ENCODE measurements at regions not wholly inside any gene's neighbourhood (a gene's known extent, or its start where the extent isn't known, plus 50 kb on each side); places are given as distances from the start of the nearest gene placed in this dataset.

DNA sequence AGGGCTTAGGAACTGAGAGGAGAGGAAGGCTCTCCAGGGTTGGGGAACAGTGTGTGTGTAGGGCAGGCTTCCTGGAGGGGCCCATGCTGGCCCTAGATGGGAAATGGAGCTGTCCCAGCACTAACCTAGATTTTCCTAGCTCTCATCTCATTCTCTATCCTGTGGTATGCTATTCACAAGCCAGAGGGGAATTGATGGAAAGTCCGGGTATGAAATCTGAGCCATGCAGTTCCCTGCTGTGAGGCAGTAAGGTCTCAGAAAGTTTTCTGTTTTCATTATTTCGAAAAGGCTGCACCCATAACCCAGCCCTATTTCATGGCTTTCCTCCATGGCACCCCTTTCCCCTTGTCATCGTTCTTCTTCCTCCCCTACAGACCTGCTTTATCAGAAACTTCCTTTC lies 220.3 kb downstream of the RPS24 start:
- Mint-ChIP-seq H3K36me3 (no peaks in the 10 kb centered on the region), H3K4me1 (peaks cover 2 to 23% (median 8%) of the 10 kb centered on the region in 7 donors), H3K27me3 (peaks cover 3 to 17% (median 6%) of the 10 kb centered on the region in 5 donors), H3K4me3 (no peak overlapping the region), H3K9me3 (no peaks in the 10 kb centered on the region), H3K27ac (no peak overlapping the region)
- Histone ChIP-seq H3K4me1 (ENCODE audit: control insufficient read depth in 2 of 2, insufficient read depth in 2 of 2, low read length in 2 of 2) (peaks cover 0 to 6% of the 10 kb centered on the region in 2 donors), H3K9me3 (ENCODE audit: control insufficient read depth in 2 of 3, low read length in 3 of 3) (no peaks in the 10 kb centered on the region), H3K4me3 (ENCODE audit: low read length) (no peak overlapping the region), H3K27me3 (ENCODE audit: control insufficient read depth in 2 of 2, insufficient read depth in 2 of 2, low read length in 2 of 2) (no peaks in the 10 kb centered on the region), H3K27ac (ENCODE audit: low read depth, low read length) (no peak overlapping the region), H3K36me3 (ENCODE audit: control insufficient read depth in 2 of 3, insufficient read depth in 3 of 3, low read length in 3 of 3) (no peaks in the 10 kb centered on the region)
- intact Hi-C loops (cut with micrococcal nuclease): no loop called here
- ChIA-PET CTCF (no interaction called here), POLR2A (no interaction called here)
- no peak for DNase-seq
- ATAC-seq: no peak

DNA sequence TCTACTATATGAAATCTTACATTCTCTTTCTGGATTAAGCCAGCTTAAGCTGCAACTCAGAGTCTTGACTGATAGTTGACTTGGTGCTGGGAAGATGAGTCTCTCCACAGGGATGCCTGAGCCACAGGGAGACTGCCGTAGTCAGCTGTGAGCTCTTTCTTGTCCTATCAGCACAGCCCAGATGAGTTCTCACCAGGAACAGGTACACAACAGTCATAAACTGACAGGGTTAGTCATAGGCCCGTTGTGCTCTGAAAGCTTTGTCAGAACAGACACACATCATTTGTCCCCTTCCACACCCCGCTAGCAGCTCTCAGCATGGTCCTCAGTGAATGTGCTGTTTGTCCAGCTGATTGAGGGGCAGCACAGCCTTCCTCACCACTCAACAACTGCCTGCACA lies 221.6 kb downstream of the RPS24 start:
- intact Hi-C loops (cut with micrococcal nuclease): no loop called here
- Mint-ChIP-seq H3K36me3 (no peaks in the 10 kb centered on the region), H3K27me3 (peaks cover 0 to 10% (median 0%) of the 10 kb centered on the region in 5 donors), H3K9me3 (no peaks in the 10 kb centered on the region), H3K4me1 (peaks cover 0 to 14% (median 4%) of the 10 kb centered on the region in 7 donors), H3K4me3 (no peak overlapping the region), H3K27ac (no peak overlapping the region)
- Histone ChIP-seq H3K4me3 (ENCODE audit: low read length) (no peak overlapping the region), H3K27ac (ENCODE audit: low read depth, low read length) (no peak overlapping the region), H3K9me3 (ENCODE audit: control insufficient read depth in 2 of 3, low read length in 3 of 3) (no peaks in the 10 kb centered on the region), H3K36me3 (ENCODE audit: control insufficient read depth in 2 of 3, insufficient read depth in 3 of 3, low read length in 3 of 3) (no peaks in the 10 kb centered on the region), H3K27me3 (ENCODE audit: control insufficient read depth in 2 of 2, insufficient read depth in 2 of 2, low read length in 2 of 2) (no peaks in the 10 kb centered on the region), H3K4me1 (ENCODE audit: control insufficient read depth in 2 of 2, insufficient read depth in 2 of 2, low read length in 2 of 2) (peaks cover 0 to 5% of the 10 kb centered on the region in 2 donors)
- ATAC-seq: no peak
- ChIA-PET CTCF (no interaction called here), POLR2A (no interaction called here)
- no peak for DNase-seq

DNA sequence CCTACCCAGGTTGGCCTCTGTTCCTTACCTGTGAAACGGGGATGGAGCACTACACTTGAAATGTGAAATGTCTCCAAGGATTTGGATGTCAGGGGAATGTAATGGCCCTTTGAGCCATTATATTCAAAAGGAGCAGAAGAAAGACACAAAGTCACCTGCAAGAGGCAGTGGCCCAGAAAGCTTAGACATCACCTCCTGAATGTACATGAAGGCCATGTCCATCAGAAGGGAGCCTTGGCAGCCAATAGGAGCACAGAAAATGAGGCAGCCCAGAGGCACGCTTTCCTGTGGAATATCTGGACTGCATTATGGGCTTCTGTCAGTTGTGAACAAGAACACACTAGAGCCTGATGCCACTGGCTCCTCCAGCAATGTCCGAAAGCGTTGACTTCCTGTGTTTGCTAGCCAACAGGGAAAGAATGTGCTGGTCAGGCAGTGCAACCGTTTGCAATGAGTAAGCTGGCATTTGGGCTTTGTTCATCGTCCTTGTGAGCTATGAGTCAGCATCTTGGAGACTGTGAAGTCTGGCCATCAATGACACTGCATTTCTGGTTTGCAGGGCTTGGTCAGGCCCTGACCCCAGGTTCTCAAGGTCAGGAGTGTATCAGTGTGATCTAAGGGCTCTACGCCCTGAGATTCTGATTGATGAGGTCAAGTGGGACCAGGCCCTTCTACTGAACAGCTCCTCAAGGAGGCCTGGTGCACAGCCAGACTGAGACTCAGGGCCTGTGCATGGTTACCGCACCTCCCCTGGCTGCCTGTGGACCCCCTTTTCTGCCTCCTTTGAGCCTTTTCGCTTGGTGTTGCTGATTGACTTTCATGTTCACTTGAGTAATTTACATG lies 222.4 kb downstream of the RPS24 start:
- H3K27ac ChIP-seq (ENCODE audit: low read depth, low read length): no peak overlapping the region
- DNase-seq (no peak), ATAC-seq (peak; percentile 85)
- H3K9me3 ChIP-seq (ENCODE audit: control insufficient read depth in 2 of 3, low read length in 3 of 3): no peaks in the 10 kb centered on the region
- Mint-ChIP-seq H3K27me3 (peaks cover 0 to 10% (median 0%) of the 10 kb centered on the region in 5 donors), H3K27ac (no peak overlapping the region), H3K9me3 (no peaks in the 10 kb centered on the region), H3K36me3 (no peaks in the 10 kb centered on the region), H3K4me1 (peaks cover 0 to 6% (median 0%) of the 10 kb centered on the region in 7 donors), H3K4me3 (no peak overlapping the region)
- ChIA-PET POLR2A (no interaction called here), CTCF (no interaction called here)
- H3K4me1 ChIP-seq (ENCODE audit: control insufficient read depth in 2 of 2, insufficient read depth in 2 of 2, low read length in 2 of 2): no peaks in the 10 kb centered on the region
- H3K27me3 ChIP-seq (ENCODE audit: control insufficient read depth in 2 of 2, insufficient read depth in 2 of 2, low read length in 2 of 2): no peaks in the 10 kb centered on the region
- H3K4me3 ChIP-seq (ENCODE audit: low read length): no peak overlapping the region
- H3K36me3 ChIP-seq (ENCODE audit: control insufficient read depth in 2 of 3, insufficient read depth in 3 of 3, low read length in 3 of 3): no peaks in the 10 kb centered on the region
- intact Hi-C loops (cut with micrococcal nuclease): no loop called here

DNA sequence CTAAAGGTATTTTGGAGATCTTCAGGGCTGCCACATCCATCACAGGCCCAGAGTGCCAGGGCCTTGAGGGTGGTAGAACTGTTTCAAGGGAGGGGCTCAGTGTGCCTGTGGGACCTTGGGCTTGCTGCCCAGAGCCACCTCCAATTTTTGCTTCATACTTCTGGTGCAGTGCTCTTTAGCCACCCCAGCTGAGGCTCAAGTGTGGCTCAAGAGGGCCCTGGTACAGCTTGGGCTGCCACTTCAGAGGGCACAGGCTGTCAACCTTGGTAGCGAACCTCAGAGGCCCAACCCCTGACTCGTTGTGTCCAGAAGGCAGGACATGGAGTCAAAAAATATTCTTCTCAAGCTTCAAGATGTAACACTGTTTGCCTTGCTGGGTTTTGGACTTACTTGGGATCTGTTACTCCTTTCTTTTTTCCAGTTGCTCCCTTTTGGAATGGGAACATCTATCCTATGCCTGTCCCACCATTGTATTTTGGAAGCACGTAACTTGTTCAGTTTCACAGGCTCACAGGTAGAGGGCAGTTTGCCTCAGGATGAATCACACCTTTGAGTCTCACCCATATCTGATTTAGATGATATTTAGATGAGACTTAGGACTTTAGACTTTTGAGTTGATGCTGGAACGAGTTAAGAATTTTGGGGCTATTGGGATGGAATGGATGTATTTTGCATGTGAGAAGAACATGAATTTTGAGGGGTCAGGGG lies 224.8 kb downstream of the RPS24 start:
- H3K4me3 Mint-ChIP-seq: no peak overlapping the region
- intact Hi-C loops (cut with micrococcal nuclease): loop anchor here in 1 of 2 donors (1.0 to 2.0 kb wide), 3 partner anchors 180 to 937 kb away; no protein-coding TSS in a partner anchor
- H3K27ac Mint-ChIP-seq: no peak overlapping the region
- no peaks in the 10 kb centered on the region for H3K36me3 ChIP-seq (ENCODE audit: control insufficient read depth in 2 of 3, insufficient read depth in 3 of 3, low read length in 3 of 3)
- H3K36me3 Mint-ChIP-seq: no peaks in the 10 kb centered on the region
- POLR2A ChIA-PET: no interaction called here
- H3K27me3 Mint-ChIP-seq: peaks cover 0 to 3% (median 0%) of the 10 kb centered on the region in 5 donors
- H3K4me1 ChIP-seq (ENCODE audit: control insufficient read depth in 2 of 2, insufficient read depth in 2 of 2, low read length in 2 of 2): no peaks in the 10 kb centered on the region
- ATAC-seq: no peak
- CTCF ChIA-PET: interaction anchor here (0.6 kb wide), 1 partner anchor 18 kb away, joined by 5 read pairs; no protein-coding TSS in a partner anchor
- H3K4me1 Mint-ChIP-seq: peaks cover 0 to 5% (median 0%) of the 10 kb centered on the region in 7 donors
- H3K4me3 ChIP-seq (ENCODE audit: low read length): no peak overlapping the region
- H3K9me3 ChIP-seq (ENCODE audit: control insufficient read depth in 2 of 3, low read length in 3 of 3): no peaks in the 10 kb centered on the region
- H3K27ac ChIP-seq (ENCODE audit: low read depth, low read length): no peak overlapping the region
- peak in 1 of 9 donors; percentile 12 for DNase-seq
- H3K9me3 Mint-ChIP-seq: no peaks in the 10 kb centered on the region
- no peaks in the 10 kb centered on the region for H3K27me3 ChIP-seq (ENCODE audit: control insufficient read depth in 2 of 2, insufficient read depth in 2 of 2, low read length in 2 of 2)

DNA sequence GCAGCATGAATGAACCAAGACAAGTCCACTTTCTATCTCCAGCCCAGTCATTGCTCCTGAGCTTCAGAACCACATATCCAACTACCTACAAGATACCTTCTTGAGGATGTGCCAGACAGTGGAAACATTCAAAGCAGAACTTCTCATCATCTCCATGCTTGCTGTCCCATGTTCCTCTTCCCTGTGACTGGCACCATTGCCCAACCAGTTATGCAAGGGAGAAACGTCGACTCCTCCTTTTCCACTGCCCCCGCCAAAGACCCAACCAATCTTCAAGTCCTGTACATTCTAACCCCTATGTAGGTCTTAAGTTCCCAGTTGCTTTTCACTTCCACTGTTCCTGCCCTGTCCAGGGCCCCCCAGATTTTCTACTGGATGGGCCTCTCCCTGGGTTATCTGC lies 225.7 kb downstream of the RPS24 start:
- no peaks in the 10 kb centered on the region for H3K36me3 Mint-ChIP-seq
- Histone ChIP-seq H3K27me3 (ENCODE audit: control insufficient read depth in 2 of 2, insufficient read depth in 2 of 2, low read length in 2 of 2) (no peaks in the 10 kb centered on the region), H3K9me3 (ENCODE audit: control insufficient read depth in 2 of 3, low read length in 3 of 3) (no peaks in the 10 kb centered on the region), H3K36me3 (ENCODE audit: control insufficient read depth in 2 of 3, insufficient read depth in 3 of 3, low read length in 3 of 3) (no peaks in the 10 kb centered on the region), H3K27ac (ENCODE audit: low read depth, low read length) (no peak overlapping the region), H3K4me1 (ENCODE audit: control insufficient read depth in 2 of 2, insufficient read depth in 2 of 2, low read length in 2 of 2) (no peaks in the 10 kb centered on the region), H3K4me3 (ENCODE audit: low read length) (no peak overlapping the region)
- ChIA-PET CTCF (interaction anchor here (0.6 to 1.1 kb wide), 2 partner anchors 17 to 40 kb away, joined by 3 to 5 read pairs; no protein-coding TSS in a partner anchor), POLR2A (no interaction called here)
- H3K4me1 Mint-ChIP-seq: peaks cover 0 to 5% (median 0%) of the 10 kb centered on the region in 7 donors
- no peak overlapping the region for H3K4me3 Mint-ChIP-seq
- H3K9me3 Mint-ChIP-seq: no peaks in the 10 kb centered on the region
- H3K27ac Mint-ChIP-seq: no peak overlapping the region
- DNase-seq (no peak), ATAC-seq (no peak)
- intact Hi-C loops (cut with micrococcal nuclease): loop anchor here in 1 of 2 donors (2.0 kb wide), 1 partner anchor 179 kb away; no protein-coding TSS in a partner anchor
- peaks cover 0 to 3% (median 0%) of the 10 kb centered on the region in 5 donors for H3K27me3 Mint-ChIP-seq

DNA sequence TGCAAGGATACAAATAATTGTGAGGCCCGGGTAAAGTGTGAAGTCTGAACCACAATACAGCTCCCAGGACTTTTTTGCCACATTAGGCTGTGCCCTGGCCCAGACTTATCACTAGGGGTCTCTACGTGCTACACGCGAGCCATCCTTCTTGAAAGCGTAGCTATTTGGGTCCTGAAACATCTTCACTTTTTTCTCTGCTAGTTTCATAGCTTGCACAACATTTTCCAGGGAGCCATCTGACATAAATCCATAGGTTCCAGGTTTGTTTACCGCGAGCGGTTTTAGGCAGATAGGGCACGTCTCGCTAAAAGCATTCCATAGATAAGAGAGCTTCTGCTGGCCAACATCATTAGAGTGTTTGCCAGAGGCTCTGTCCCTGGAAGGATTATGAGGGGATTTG lies 226.5 kb downstream of the RPS24 start:
- POLR2A ChIA-PET: no interaction called here
- intact Hi-C loops (cut with micrococcal nuclease): no loop called here
- peaks cover 0 to 5% (median 0%) of the 10 kb centered on the region in 7 donors for H3K4me1 Mint-ChIP-seq
- H3K36me3 Mint-ChIP-seq: no peaks in the 10 kb centered on the region
- Histone ChIP-seq H3K27ac (ENCODE audit: low read depth, low read length) (no peak overlapping the region), H3K9me3 (ENCODE audit: control insufficient read depth in 2 of 3, low read length in 3 of 3) (no peaks in the 10 kb centered on the region), H3K4me1 (ENCODE audit: control insufficient read depth in 2 of 2, insufficient read depth in 2 of 2, low read length in 2 of 2) (no peaks in the 10 kb centered on the region), H3K36me3 (ENCODE audit: control insufficient read depth in 2 of 3, insufficient read depth in 3 of 3, low read length in 3 of 3) (no peaks in the 10 kb centered on the region), H3K4me3 (ENCODE audit: low read length) (no peak overlapping the region), H3K27me3 (ENCODE audit: control insufficient read depth in 2 of 2, insufficient read depth in 2 of 2, low read length in 2 of 2) (no peaks in the 10 kb centered on the region)
- DNase-seq (no peak), ATAC-seq (no peak)
- peaks cover 0 to 3% (median 0%) of the 10 kb centered on the region in 5 donors for H3K27me3 Mint-ChIP-seq
- H3K4me3 Mint-ChIP-seq: no peak overlapping the region
- H3K27ac Mint-ChIP-seq: no peak overlapping the region
- no peaks in the 10 kb centered on the region for H3K9me3 Mint-ChIP-seq
- CTCF ChIA-PET: interaction anchor here (0.8 to 1.1 kb wide), 2 partner anchors 10 to 40 kb away, joined by 3 read pairs; no protein-coding TSS in a partner anchor

All from naive thymus-derived CD4-positive, alpha-beta T cell (primary cell).